PC-9 (cell line): ENCODE measurements at regions not wholly inside any gene's neighbourhood (a gene's known extent, or its start where the extent isn't known, plus 50 kb on each side); places are given as distances from the start of the nearest gene placed in this dataset.

Source experiments
- BruUV-seq: library from RNA; stranded (reverse); fragments of 400-500 nt; replicated peaks from 2 replicates; lab custom pipeline; 2021; lab: Mats Ljungman, UMichigan
- CTCF ChIA-PET: fragments of 300-600 bp; sonication (Branson Sonifier 250); formaldehyde crosslinking; loops from one replicate; lab custom pipeline; 2022; ENCODE audit warnings: antibody characterized with exemption; lab: Charles Lee
- POLR2A ChIA-PET: fragments of 300-600 bp; sonication (Branson Sonifier 250); formaldehyde crosslinking; loops from one replicate; lab custom pipeline; 2022; ENCODE audit warnings: antibody characterized with exemption; ENCODE audit not compliant: unreplicated experiment; lab: Charles Lee
- DNase-seq, 2 experiments: peaks; one replicate each; pipeline versions ENCODE4 v3.0.0 to v3.0.0-alpha.2; 2015 to 2022; ENCODE audit warnings: mixed read lengths in 1 of 2
- H2AFZ ChIP-seq: fragments of 200-600 bp; sonication (generic); 2 replicates; pipeline ENCODE4 v1.8.1; 2017; ENCODE audit warnings: antibody characterized with exemption
- H3F3A ChIP-seq: fragments of 200-600 bp; sonication (generic); 2 replicates; pipeline ENCODE4 v1.8.1; 2017; ENCODE audit warnings: antibody characterized with exemption, mild to moderate bottlenecking, low read depth; ENCODE audit not compliant: insufficient read depth
- H3K27ac ChIP-seq: fragments of 200-600 bp; sonication (generic); 2 replicates; pipeline ENCODE4 v1.6.1; 2016; ENCODE audit warnings: mixed run types
- H3K27me3 ChIP-seq: fragments of 200-600 bp; sonication (generic); 2 replicates; pipeline ENCODE4 v1.6.1; 2016; ENCODE audit warnings: low read depth, mixed run types; ENCODE audit not compliant: insufficient read depth
- H3K36me3 ChIP-seq: fragments of 200-600 bp; sonication (generic); 2 replicates; pipeline ENCODE4 v1.6.1; 2016; ENCODE audit warnings: low read depth, mixed run types
- H3K4me1 ChIP-seq: fragments of 200-600 bp; sonication (generic); replicated peaks from 2 replicates; pipeline ENCODE4 v1.6.1; 2016; ENCODE audit warnings: mixed run types; ENCODE audit not compliant: insufficient read depth
- H3K4me2 ChIP-seq: fragments of 200-600 bp; sonication (generic); 2 replicates; pipeline ENCODE4 v1.6.1; 2017; ENCODE audit warnings: mixed run types
- H3K4me3 ChIP-seq: fragments of 200-600 bp; sonication (generic); 2 replicates; pipeline ENCODE4 v1.6.1; 2016; ENCODE audit warnings: mixed run types
- H3K79me2 ChIP-seq: fragments of 200-600 bp; sonication (generic); 2 replicates; pipeline ENCODE4 v1.6.1; 2017; ENCODE audit warnings: low read depth, mixed run types
- H3K9me2 ChIP-seq: fragments of 200-600 bp; sonication (generic); 2 replicates; pipeline ENCODE4 v1.8.1; 2017; ENCODE audit warnings: mild to moderate bottlenecking; ENCODE audit not compliant: insufficient read depth
- H3K9me3 ChIP-seq: fragments of 200-600 bp; sonication (generic); 2 replicates; pipeline ENCODE4 v1.8.1; 2016; ENCODE audit warnings: low read depth; ENCODE audit not compliant: insufficient read depth
- H4K20me1 ChIP-seq: fragments of 200-600 bp; sonication (generic); 2 replicates; pipeline ENCODE4 v1.8.1; 2017; ENCODE audit not compliant: insufficient read depth
- CTCF ChIP-seq: fragments of 200-600 bp; sonication (generic); conservative IDR thresholded peaks from 2 replicates; pipeline ENCODE4 v1.6.1; 2017; ENCODE audit warnings: mixed run types, antibody characterized with exemption, mild to moderate bottlenecking, moderate library complexity
- EZH2 ChIP-seq: fragments of 200-600 bp; sonication (generic); IDR thresholded peaks from 2 replicates; pipeline ENCODE4 v1.8.0; 2017; ENCODE audit warnings: antibody characterized with exemption, low read depth
- intact Hi-C: fragments of 100-400 bp; cut with micrococcal nuclease; formaldehyde crosslinking; loops from one replicate; pipeline ENCODE4 v1.10.0; 2022; ENCODE audit not compliant: unreplicated experiment

DNA sequence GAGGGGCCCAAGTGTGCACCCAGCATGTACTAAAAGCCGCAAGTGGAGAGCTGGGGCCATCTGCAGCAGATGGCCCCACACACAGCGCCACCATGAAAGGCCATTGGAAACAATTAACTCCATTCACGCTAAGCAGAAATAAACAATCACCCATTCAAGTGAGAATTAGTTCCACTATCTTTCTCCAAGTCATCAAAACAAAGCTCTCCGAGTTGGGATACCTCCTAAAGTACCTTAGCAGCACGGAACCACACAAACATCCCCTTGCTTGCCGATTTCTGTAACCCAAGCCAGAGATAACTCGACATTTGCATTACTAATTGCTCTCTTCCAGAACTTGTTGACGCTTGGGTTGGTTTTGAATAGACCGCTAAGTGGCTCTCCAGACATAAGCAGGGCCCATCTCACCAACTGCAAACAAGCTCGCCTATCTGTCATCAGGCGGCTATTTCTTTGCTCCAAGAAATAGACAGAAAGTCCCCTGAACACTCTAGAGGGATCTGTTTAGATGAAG, 840.6 kb upstream of the SALL3 start:
- ChIA-PET CTCF (no interaction called here), POLR2A (no interaction called here)
- Histone ChIP-seq H4K20me1 (no peaks in the 10 kb centered on the region), H3K36me3 (no peaks in the 10 kb centered on the region), H2AFZ (no peak overlapping the region), H3K4me2 (no peak overlapping the region), H3F3A (no peaks in the 10 kb centered on the region), H3K4me3 (no peak overlapping the region), H3K9me2 (no peaks in the 10 kb centered on the region), H3K27ac (no peak overlapping the region), H3K27me3 (peaks cover 77% of the 10 kb centered on the region), H3K79me2 (no peaks in the 10 kb centered on the region), H3K9me3 (no peaks in the 10 kb centered on the region), H3K4me1 (no peaks in the 10 kb centered on the region)
- no peak for DNase-seq
- intact Hi-C loops, result no loop called here
- TF ChIP-seq CTCF (no peak), EZH2 (no peak)
- no TSS peak for BruUV-seq

- H3K4me3 ChIP-seq, result no peak overlapping the region
- H3K9me3 ChIP-seq, result no peaks in the 10 kb centered on the region
- no TSS peak for BruUV-seq
- H3K27ac ChIP-seq, result no peak overlapping the region
- no peaks in the 10 kb centered on the region for H3K36me3 ChIP-seq
- peaks cover 81% of the 10 kb centered on the region for H3K27me3 ChIP-seq
- H4K20me1 ChIP-seq, result no peaks in the 10 kb centered on the region
- intact Hi-C loops, result no loop called here
- ChIA-PET CTCF (no interaction called here), POLR2A (no interaction called here)
- no peak overlapping the region for H3K4me2 ChIP-seq
- no peaks in the 10 kb centered on the region for H3K9me2 ChIP-seq
- DNase-seq, result no peak
- H3F3A ChIP-seq, result no peaks in the 10 kb centered on the region
- no peak overlapping the region for H2AFZ ChIP-seq
- no peaks in the 10 kb centered on the region for H3K79me2 ChIP-seq
- TF ChIP-seq EZH2 (no peak), CTCF (no peak)
- H3K4me1 ChIP-seq, result no peaks in the 10 kb centered on the region
Measured at GRCh38 chr18:78140294-78140693, 839.3 kb upstream of the SALL3 start.

DNA sequence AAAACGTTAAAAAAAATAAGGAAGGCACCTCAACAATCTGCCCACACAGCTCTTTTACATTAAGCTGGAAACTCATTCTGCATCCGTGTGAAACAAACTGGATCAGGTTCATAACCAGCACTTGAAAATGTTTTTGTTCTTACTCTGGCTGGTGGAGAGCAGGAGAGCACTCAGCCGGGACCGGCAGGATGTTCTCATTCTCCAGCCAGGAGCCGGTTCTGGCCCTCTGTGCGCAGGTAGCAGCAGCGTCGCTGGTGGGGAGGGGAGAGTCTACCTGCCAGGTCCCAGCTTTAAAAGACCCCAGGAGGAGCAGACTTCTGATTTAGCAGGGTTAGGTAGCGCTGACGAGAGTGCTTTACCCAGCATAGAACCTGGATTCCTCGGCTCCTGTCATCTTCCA, 834.9 kb upstream of the SALL3 start:
- Histone ChIP-seq H3K36me3 (no peaks in the 10 kb centered on the region), H3K27ac (no peak overlapping the region), H3F3A (no peaks in the 10 kb centered on the region), H3K9me3 (no peaks in the 10 kb centered on the region), H3K4me2 (no peak overlapping the region), H3K9me2 (no peaks in the 10 kb centered on the region), H3K79me2 (no peaks in the 10 kb centered on the region), H4K20me1 (no peaks in the 10 kb centered on the region), H3K4me3 (no peak overlapping the region), H3K27me3 (peaks cover 72% of the 10 kb centered on the region), H3K4me1 (no peaks in the 10 kb centered on the region), H2AFZ (no peak overlapping the region)
- TF ChIP-seq CTCF (no peak), EZH2 (no peak)
- BruUV-seq, result no TSS peak
- no peak for DNase-seq
- CTCF ChIA-PET, result no interaction called here
- POLR2A ChIA-PET, result no interaction called here
- intact Hi-C loops, result no loop called here
